GM19043 (cell line): ENCODE measurements at regions not wholly inside any gene's neighbourhood (a gene's known extent, or its start where the extent isn't known, plus 50 kb on each side); places are given as distances from the start of the nearest gene placed in this dataset.
A peak's percentile ranks its signal among the peaks of the same experiment; 100 is the strongest.

Source experiments
- ATAC-seq: cut with Tn5 transposase; IDR thresholded peaks from one replicate; pipeline ENCODE4 v1.9.1; 2021; ENCODE audit warnings: low read depth; ENCODE audit not compliant: unreplicated experiment

DNA sequence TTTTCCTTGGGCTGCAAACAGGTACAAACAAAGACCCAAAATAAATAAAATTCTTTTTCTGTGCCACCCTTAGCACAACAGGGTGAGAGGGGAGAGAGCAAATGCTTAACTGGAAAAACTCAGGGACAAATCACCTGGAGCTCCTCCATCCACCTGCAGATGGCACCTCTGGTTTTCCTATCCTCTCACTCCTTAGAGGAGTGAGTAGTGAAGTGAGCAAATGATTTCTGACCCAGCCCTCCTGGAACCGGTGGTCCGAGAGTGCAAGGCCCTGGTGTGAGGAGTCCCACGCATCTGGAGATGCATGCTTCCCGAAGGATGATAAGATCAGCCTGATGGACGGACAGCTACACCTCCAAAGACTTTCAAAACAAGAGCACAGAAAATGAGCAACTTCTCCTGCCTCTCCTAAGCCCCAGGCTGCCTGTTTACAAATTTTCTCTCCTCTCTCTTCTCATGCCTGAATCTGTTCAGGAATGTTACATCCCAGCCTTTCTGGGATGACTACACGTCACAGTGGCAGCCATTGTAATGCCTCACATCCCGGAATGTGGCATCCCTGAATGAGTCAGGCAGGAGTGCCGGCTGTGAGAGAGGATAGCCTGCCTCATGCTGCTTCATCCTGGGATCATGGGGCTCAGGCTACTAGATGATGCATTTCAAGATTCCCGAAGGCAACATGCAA lies 86.4 kb downstream of the ADRB2 start:
- no peak for ATAC-seq

DNA sequence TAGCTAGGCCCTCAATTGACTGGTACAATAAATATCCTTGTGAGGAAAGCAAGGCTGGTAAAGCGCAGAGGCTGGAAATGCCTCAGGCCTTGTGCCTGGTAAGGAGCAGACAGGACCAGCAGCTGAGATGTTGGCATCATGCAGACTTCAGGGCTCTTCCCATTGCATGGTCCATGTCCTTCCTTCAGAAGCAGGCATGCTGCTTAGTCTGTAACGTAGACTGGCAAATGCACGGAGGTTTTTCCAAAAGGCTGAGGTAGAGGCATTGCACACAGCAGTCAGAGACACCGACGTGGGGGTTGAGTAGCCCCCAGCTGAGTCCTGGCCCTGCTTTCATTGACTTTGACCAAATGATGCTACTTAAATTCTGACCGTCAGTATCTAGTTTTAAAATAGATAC lies 87.1 kb downstream of the ADRB2 start:
- no peak for ATAC-seq

DNA sequence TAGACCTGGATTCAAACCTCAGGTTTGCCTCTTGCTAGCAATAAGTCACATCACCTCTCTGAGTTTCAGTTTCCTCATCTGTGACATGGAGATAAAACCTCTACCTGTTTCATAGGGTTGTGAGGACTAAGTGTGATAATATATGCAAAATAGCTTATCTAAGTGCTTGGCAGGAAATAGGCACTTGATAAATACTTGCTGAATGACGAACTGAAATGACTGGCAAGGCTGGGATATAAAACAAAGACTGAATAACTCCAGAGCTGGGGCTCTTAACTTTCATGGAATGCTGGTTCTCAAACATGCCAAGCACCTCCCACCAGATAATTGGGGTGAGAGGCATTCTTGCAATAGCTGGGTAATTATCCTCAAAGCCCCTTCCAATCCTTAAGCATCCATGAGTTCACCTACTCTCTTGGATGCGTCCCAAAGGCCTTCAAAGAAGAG lies 87.6 kb downstream of the ADRB2 start:
- no peak for ATAC-seq

DNA sequence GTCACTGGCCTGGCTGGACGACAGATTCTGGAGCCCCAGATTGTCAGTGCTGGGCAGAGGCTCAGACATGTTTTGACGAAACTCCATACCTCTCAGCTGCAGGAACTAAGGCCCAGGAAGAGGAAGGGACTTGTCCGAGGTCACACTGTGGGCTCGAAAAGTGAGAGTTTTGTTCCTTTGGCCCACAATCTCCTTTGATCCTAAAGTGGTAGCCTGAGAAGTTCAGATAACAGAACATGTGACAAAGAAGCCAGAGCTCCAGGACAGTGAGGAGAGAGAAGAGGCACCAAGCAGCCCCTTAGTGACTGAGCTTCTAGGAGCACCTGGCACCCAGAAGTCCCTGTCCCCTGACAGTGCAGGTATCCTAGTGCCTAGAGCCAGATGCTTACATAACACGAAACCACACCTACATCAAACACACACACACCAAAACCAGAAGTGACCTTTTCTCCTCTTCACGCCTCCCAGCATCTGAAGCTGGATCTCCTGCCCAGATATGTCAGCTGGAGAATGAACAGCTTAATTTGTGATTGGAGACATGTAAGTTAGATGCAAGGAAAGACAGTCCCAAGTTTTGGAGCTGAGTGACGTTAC lies 88.9 kb downstream of the ADRB2 start:
- ATAC-seq, result no peak

DNA sequence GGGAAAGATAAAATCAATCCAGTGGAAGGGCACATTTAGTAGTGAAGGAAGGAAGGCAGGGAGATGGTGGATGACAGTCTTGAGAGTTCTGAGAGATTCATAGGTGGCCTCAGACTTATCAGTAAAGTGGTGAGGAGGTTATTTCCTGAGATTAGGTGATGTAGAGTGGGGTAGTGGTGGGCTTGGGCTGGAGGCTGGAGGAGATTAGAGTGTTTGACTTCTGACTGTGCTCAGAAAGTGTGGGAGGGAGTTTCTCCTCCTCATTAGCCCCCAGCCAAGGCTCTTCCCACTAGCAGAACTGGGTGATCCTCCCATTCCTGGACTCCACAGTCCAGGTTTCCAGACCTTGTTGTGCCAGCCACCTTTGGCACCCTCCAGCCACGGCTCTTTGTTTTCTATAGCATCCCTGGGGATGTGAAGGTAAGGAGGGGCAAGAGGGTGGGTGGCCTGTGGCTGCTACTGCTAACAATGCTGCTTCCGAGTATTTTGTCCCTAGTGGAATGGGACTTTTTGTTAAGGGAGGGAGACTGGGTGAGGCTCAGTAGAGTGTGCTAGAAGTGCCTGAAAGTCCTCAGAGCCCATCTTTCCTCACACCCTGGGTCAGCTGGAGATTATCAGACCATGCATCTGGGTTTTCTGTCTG lies 94.4 kb downstream of the ADRB2 start:
- no peak for ATAC-seq

DNA sequence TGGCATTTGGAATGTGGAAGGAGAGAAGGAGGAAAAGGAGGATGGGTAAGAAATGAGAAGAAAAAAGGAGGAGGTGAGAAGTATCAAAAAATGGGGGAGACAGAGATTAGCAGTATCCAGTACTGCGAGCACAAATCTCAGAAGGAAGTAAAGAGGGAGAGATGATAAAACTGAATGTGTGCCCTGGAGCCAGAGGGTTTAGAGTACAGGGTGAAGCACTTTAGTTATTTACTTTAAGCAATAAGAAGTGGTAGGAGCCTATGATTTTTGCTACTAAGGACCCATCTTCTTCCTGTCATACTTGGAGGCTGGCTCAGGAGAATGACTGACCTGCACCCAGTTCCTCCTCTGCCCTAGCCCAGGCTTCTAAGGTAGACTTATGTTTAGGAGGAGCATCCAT lies 94.9 kb downstream of the ADRB2 start:
- no peak for ATAC-seq

DNA sequence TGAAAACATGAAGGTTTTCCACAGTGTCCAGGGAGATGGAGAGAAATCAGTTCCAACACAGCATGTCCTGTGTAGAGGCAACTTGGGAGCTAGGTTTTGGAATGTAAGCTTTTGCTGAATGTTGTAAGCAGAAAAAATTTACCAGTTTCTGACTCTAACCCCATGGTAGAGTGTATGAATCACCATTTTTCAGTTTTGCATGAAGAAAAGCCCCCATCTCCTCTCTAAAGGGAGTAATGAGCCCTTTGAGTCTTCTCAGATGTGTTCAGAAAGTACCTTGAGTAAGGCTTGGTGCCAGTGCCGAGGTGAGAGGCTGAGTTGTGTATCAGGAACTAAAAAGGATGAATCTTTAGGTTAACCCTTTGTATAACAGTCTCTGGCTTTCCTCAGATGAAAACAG lies 96.2 kb downstream of the ADRB2 start:
- ATAC-seq, result peak; percentile 62

DNA sequence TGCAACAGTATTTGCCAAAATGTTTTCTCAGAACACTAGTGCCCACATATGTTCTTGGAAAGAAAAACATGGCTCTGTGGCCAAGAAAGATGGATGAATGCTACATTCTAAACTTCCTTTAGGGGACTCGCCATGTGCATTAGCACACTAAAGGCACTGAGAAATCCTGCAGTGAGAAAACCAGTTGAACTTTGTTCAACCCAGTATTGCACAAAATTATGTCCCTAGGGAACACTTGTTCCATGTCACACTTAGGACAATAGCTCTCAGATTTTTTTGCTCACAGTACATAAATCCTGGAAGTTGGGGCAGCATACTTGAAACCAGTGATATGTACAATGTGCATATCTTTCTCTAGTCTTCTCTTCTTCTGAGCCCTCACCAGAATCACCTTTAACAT lies 96.6 kb downstream of the ADRB2 start:
- peak; percentile 4 for ATAC-seq

DNA sequence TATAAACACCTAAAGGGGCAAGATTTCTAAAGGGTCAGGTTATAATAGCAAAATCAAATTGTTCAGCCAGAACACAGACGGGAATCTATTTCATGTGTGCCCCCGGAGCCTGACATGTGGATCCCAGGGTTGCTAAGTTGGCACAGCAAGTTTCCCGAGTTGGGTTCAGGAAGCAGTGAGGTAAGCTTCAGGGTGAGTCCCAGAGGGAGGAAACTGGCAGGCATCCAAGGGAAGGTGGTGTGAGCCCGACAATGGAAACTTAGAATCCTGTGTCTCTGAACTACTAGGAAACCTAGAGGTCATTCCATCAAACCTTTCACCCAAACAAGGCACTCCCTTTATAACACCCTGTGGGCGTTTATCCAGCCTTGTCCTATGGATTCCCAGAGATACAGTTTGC lies 98.4 kb downstream of the ADRB2 start:
- no peak for ATAC-seq

DNA sequence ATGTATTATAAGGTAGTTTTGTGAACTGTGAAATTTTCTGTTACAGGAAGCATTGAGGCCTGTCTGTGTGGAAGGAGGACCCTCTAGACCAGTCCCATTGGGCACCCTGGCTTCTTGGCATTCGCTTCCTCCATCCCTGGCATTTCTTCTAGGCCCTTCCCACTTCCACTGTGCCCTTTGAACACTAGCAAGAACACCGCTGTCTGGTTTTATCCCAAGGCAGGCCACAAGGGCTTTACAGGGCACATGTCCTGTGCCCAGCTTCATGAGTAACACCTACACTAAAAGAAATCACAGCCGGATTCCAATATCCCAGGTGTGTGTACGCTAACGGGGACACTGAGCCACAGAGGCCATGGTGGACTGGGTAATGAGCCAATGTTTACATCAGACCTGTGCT lies 99.8 kb downstream of the ADRB2 start:
- no peak for ATAC-seq

DNA sequence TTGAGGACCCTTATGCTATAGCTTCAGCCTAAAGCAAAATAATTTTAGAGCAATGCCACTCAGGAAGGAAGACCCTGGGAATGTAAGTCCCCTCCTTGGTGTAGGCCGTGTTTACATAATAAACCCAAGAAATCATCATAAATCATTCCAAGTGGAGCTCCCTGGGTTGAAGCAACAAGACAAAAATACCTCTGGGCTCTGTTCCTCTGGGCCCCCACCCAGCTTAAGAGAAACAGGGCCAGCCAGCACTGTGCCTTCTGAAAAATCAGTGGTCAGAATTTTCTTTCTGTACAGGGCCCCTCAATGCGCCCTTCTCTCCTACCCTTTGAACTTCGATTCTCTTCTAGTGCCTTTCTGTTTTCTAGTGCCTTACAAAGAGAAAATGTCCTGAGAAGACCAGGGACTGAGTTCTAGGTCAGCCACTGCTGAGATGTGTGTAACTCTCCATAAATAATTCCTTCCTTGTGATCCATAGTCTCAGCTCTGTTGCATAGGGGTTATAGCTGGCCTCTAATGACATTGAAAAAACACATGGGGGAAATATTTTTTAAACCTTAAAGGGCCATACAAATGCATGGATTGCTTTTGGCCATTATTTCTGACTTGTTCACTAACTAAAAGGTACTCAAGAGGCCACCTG lies 101.0 kb downstream of the ADRB2 start:
- ATAC-seq, result no peak

DNA sequence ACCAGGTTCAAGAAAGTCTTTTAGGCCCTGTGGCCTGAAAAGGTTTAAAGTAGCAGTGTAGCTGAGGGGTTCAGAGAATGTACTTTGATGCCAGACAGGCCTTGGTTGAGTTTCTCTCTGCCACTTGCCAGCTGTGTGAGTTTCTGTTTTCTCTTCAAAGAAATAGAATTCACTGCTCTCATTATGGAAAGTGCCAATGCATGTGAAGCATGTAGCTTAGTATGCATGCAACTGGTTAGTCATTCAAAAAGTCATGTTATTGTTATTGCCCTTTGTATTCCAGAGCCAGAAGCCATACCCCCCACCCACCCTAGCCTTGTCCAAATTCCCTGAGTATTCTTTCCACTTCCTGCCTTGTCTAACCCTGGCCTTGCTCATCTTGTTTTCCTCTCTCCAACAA lies 101.7 kb downstream of the ADRB2 start:
- ATAC-seq, result no peak

DNA sequence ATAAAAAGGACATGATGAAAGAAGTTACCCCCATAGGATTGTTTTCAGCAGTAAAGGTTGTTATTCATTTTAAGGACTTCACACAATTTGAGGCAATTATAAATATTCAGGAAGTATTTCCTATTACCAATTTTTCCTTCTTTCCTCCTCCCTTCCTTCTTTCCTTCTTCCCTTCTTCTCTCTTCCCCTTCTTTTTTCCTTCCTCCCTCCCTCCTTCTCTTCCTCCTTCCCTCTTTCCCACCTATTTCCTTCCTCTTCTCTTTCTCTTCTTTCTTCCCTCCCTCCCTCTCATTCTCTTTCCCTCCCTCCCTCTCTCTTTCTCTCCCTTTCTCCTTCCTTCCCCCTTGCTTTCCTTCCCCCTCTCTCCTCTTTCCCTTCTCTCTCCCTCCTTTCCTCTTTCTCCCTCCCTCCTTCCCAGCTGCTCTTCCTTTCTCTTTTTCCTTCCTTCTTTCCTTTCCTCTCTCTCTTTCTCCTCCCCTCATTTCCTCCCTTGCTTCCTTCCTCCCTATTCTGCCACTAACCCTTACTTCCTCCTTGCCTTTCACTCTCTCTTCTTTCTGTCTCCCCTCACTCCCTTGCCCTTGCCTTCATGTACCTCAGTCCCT lies 105.1 kb downstream of the ADRB2 start:
- ATAC-seq, result no peak

DNA sequence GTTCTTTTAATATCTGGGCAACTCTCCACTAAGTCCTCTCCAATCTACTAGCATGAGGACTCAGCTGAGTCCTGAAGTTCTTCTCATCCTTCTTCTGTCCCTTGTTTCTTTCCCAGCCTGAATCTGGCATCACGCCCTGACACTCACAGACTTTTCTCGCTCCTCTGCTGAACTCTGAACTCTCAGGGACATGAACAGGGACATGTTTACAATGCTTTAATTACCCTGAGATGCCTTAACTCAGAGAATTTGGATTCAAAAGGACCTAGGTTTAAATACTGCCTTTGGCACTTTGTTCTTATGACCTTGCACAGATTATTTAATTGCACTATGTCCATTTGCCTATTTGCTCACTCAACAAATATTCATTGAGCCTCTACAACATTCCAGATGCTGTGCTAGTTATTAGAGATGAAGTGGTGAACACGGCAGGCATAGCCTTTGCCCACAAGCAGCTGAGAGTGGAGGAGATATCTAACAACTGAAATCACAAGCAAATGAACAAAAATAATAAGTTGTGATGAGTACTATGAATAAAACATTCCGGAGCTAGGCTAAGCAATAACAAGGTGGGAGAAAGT lies 106.0 kb downstream of the ADRB2 start:
- no peak for ATAC-seq

DNA sequence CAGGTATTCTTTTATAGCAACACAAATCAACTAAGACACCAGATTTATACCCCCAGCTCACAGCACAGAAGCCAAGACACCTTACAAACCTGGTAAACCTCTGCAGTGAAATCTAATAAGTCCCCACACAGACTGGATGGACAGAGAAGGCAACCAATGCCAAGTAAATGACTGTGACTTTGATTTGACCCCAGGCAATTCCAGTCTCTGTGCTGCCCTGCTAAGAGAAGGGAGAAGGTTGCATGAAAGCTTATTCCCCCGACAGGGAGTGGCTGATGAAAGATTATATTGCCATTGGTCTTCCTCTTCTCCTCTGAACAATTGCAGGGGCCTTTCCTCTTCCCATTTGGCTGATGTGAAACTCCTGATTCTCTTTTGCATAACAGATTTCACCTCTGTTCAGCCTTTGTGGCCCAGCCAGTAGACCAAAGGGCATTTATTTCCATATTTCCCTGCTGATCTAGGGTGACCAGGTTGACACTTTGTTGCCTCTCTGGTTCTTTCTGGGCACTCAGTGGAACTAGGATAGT lies 107.6 kb downstream of the ADRB2 start:
- no peak for ATAC-seq

DNA sequence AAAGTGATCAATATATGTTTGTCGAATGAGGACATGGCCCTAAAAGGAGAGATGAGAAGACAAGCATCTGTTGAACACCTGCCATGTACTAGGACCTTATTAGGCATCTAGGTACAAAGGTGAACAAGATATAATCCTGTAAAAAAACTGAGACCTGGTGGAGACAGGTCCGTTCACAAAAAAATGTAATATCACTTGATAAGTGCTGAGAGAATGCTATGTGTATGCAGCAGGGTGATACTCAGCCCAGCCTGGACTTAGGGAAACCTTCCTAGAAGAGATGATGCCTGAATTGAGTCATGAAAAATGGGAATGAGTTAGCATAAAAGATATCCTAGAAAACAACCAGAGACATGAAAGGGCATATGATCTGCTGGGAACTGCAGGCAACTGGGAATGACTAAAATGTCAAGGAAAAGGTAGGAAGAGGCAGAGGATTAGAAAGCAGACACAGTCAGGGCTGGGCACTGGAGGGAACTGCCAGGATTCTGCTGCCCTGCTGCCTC lies 108.5 kb downstream of the ADRB2 start:
- no peak for ATAC-seq

DNA sequence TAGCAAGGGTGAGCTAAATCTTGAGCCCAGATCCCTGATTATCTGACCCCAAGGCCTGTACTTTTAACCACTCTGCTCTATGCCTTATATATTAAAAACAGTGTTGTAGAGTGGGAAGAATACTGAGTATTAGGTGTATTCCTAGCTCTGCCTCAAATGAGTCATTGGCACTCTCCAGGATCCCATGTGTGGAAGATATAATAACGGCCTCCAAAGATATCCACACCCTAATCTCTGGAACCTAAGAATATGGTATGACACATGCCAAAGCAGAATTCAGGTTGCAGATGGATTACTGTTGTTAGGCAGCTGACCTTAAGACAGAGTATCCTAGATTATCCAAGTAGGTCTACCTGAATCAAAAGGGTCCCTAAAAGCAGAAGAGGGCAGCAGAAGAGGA lies 110.8 kb downstream of the ADRB2 start:
- ATAC-seq, result no peak

DNA sequence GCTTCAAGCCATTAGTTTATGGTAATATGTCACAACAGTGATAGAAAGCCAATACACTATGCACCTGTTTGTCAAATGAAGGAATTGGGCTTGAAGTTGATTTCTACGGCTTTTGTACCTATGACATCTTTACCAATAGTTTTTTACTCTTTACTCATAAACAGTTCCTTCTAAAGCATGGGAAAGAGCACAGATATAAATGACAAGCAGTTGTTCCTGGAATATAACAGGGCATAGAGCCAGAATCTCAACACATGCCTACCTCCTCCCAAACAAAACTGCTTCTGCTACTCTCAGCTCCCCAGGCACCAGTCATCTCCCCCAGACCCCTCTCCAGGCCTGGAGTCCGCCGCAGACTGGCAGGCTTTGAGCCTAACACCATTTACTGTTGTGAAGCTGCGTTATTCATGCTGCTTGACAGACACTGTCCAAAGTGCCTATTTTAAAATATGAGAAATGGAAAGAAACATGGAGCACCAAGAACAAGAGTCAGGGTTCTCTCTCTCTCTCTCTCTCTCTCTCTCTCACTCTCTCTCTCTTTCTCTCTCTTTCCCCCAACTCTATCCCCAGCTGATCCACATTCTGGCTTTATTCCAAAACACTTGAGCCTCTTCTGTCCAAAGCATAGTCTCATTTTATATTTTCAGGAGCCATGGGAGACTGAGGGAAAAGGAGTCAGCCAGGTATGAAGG lies 111.6 kb downstream of the ADRB2 start:
- no peak for ATAC-seq

DNA sequence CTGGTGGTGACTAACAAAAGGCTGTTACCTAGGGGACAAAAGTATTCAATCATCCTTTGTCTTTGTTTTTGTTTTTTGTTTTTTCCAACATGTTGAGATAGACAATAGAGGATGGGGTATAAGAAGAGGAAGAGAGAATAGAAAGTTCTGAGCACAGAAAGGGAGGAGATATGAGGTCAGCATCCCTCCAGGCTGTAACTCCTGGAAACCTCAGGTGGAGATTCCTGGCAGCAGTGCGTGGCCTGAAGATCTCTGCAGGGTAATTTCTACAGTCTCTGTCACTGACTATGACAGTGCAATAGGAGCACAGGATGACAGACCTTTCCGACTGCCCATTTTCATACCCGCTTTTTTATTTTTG lies 112.1 kb downstream of the ADRB2 start:
- no peak for ATAC-seq

DNA sequence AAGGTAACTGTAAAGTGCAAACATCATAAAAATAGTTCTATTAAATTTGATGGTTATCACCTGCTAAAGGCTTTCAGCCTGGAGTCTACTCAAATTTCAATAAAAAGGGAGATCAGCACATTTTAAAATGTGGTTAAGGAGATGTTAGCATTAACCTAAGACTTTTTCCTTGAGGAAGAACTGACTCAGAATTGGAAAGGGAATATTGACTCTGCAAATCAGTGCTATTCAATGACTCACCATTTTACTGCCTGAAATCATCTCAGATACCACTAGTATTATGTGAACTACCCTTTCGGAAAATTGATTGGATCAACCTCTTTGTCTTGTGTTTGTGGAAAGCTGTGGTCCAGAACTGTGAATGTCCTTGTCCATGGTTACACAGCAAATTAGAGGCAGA lies 113.3 kb downstream of the ADRB2 start:
- no peak for ATAC-seq
